ENCODE measurements at regions not wholly inside any gene's neighbourhood (a gene's known extent, or its start where the extent isn't known, plus 50 kb on each side); places are given as distances from the start of the nearest gene placed in this dataset.

DNA sequence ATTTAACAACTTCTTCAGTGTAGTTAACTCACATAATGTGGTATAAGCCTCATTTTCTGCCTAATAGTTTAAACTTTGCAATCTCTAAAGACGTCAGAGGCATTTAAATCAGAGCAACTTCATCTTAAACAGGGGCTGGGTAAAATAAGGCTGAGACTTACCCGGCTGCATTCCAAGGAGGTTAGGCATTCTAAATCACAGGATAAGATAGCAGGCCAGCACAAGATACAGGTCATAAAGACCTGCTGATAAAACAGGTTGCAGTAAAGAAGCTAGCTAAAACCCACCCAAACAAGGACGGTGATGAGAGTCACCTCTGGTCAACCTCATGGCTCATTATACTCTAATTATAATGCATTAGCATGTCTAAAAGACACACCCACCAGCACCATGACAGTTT is 115.6 kb upstream of the PKP2 start:
- intact Hi-C loops (cut with micrococcal nuclease), result no loop called here
- Histone ChIP-seq H3K4me3 (no peak overlapping the region), H3K4me1 (no peaks in the 10 kb centered on the region), H3K27me3 (ENCODE audit: low read depth) (no peaks in the 10 kb centered on the region), H3K9me3 (replicated peaks) (peaks cover 25% of the 10 kb centered on the region), H3K36me3 (no peaks in the 10 kb centered on the region), H3K27ac (replicated peaks) (no peak overlapping the region)
- TF ChIP-seq, protein P1, sequence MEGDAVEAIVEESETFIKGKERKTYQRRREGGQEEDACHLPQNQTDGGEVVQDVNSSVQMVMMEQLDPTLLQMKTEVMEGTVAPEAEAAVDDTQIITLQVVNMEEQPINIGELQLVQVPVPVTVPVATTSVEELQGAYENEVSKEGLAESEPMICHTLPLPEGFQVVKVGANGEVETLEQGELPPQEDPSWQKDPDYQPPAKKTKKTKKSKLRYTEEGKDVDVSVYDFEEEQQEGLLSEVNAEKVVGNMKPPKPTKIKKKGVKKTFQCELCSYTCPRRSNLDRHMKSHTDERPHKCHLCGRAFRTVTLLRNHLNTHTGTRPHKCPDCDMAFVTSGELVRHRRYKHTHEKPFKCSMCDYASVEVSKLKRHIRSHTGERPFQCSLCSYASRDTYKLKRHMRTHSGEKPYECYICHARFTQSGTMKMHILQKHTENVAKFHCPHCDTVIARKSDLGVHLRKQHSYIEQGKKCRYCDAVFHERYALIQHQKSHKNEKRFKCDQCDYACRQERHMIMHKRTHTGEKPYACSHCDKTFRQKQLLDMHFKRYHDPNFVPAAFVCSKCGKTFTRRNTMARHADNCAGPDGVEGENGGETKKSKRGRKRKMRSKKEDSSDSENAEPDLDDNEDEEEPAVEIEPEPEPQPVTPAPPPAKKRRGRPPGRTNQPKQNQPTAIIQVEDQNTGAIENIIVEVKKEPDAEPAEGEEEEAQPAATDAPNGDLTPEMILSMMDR (IDR thresholded peaks at IDR 0.05; ENCODE audit: borderline replicate concordance), result no peak
- DNase-seq, result no peak

DNA sequence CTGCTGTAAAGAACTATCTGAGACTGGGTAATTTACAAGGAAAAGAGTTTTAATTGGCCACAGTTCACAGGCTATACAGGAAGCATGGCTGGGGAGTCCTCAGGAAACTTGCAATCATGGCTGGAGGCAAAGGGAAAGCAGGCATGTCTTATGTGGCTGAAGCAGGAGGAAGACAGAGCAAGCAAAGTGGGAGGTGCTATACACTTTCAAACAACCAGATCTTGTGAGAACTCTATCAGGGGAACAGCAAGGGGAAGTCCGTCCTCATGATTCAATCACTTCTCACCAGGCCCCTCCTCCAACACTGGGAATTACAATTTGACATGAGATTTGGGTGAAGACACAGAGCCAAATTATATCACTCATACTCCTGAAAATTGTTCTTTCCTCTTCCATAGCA is 109.5 kb upstream of the PKP2 start:
- Histone ChIP-seq H3K9me3 (replicated peaks) (peaks cover 32% of the 10 kb centered on the region), H3K36me3 (no peaks in the 10 kb centered on the region), H3K4me1 (no peaks in the 10 kb centered on the region), H3K27me3 (ENCODE audit: low read depth) (no peaks in the 10 kb centered on the region), H3K4me3 (no peak overlapping the region), H3K27ac (replicated peaks) (no peak overlapping the region)
- intact Hi-C loops (cut with micrococcal nuclease), result no loop called here
- DNase-seq, result no peak
- TF ChIP-seq, protein P1 (IDR thresholded peaks at IDR 0.05; ENCODE audit: borderline replicate concordance), result no peak

DNA sequence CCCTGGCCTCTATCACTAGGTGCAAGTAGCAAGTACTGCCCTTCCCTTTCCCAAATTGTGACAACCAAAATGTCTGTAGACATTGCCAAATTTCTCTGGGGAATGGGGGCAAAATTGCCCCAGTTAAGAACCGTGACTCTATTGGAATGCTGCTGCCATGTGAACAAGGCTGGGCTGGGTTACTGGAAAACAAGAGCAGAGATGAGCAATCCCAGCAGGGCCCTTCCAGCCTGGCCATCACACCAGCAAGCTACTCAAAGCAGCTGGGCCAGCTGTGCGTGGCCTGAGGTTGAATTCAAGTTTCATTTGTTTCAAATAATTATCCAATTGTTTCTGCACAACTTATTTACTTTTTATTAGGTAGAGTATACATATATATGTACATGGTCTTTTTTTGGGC is 103.4 kb upstream of the PKP2 start:
- peaks cover 25% of the 10 kb centered on the region for H3K9me3 ChIP-seq (replicated peaks)
- DNase-seq, result no peak
- intact Hi-C loops (cut with micrococcal nuclease), result no loop called here

DNA sequence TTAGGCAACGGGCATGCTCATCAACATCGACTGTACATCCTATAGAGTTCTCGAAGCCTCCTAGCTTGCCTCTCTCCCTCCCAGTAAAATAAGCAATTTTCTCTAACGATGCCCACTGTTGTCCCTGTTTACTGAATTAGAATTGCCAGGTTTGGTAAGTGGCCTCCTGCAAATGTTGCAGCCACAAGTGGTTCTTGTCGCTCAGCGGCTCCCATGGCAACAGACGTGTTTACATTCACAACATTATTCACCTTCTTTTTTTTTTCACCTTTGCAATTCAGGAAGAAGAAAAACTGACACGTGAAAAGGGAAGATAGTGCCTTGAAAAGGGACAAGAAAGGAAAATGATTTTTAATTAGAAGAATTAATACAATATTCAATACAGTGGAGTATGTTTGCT is 100.9 kb upstream of the PKP2 start:
- intact Hi-C loops (cut with micrococcal nuclease), result no loop called here
- no peak overlapping the region for H3K4me3 ChIP-seq
- TF ChIP-seq, protein P1 (IDR thresholded peaks at IDR 0.05; ENCODE audit: borderline replicate concordance), result no peak

More for the DNA sequence above, 103.4 kb upstream of the PKP2 start:
- Histone ChIP-seq H3K27me3 (ENCODE audit: low read depth) (no peaks in the 10 kb centered on the region), H3K4me1 (no peaks in the 10 kb centered on the region), H3K27ac (replicated peaks) (no peak overlapping the region), H3K4me3 (no peak overlapping the region), H3K36me3 (no peaks in the 10 kb centered on the region)
- TF ChIP-seq, protein P1 (IDR thresholded peaks at IDR 0.05; ENCODE audit: borderline replicate concordance), result no peak

DNA sequence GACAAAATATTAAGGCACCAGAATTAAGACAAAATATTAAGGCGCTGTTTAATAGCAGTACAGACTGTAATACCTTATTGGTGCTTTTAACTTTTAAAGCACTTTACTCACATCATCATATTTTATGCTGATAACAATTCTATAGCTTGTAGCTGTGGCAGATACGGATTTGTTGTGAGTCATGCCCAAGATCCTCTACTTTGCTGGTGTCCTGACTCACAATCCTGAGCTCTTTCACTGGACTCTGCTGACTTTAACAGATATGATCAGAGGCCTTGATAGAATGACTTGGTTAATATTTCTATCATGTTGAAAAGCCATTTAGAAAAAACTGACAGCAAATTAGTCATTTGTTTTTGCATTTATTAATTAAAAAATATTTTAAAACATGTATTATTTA is 99.0 kb upstream of the PKP2 start:
- Histone ChIP-seq H3K9me3 (replicated peaks) (no peaks in the 10 kb centered on the region), H3K4me1 (no peaks in the 10 kb centered on the region), H3K27me3 (ENCODE audit: low read depth) (peaks cover 12% of the 10 kb centered on the region), H3K36me3 (no peaks in the 10 kb centered on the region), H3K4me3 (no peak overlapping the region), H3K27ac (replicated peaks) (no peak overlapping the region)
- TF ChIP-seq, protein P1 (IDR thresholded peaks at IDR 0.05; ENCODE audit: borderline replicate concordance), result no peak
- intact Hi-C loops (cut with micrococcal nuclease), result no loop called here
- DNase-seq, result no peak

More for the DNA sequence above, 100.9 kb upstream of the PKP2 start:
- DNase-seq, result no peak
- peaks cover 5% of the 10 kb centered on the region for H3K27me3 ChIP-seq (ENCODE audit: low read depth)
- peaks cover under 1% of the 10 kb centered on the region for H3K9me3 ChIP-seq (replicated peaks)
- H3K4me1 ChIP-seq, result no peaks in the 10 kb centered on the region
- H3K27ac ChIP-seq (replicated peaks), result no peak overlapping the region
- H3K36me3 ChIP-seq, result no peaks in the 10 kb centered on the region

- intact Hi-C loops (cut with micrococcal nuclease), result no loop called here
- H3K27ac ChIP-seq (replicated peaks), result no peak overlapping the region
- DNase-seq, result no peak
- peaks cover 16% of the 10 kb centered on the region for H3K27me3 ChIP-seq (ENCODE audit: low read depth)
- H3K9me3 ChIP-seq (replicated peaks), result no peaks in the 10 kb centered on the region
- TF ChIP-seq, protein P1 (IDR thresholded peaks at IDR 0.05; ENCODE audit: borderline replicate concordance), result no peak
- H3K4me1 ChIP-seq, result no peaks in the 10 kb centered on the region
- no peak overlapping the region for H3K4me3 ChIP-seq
- no peaks in the 10 kb centered on the region for H3K36me3 ChIP-seq
Measured at GRCh38 chr12:32993404-32993803, 96.8 kb upstream of the PKP2 start.
